SK-N-SH (cell line): ENCODE measurements at regions not wholly inside any gene's neighbourhood (a gene's known extent, or its start where the extent isn't known, plus 50 kb on each side); places are given as distances from the start of the nearest gene placed in this dataset.

Experiments used
- EZH2phosphoT487 ChIP-seq: fragments of 200-600 bp; sonication (generic); IDR thresholded peaks from 2 replicates; pipeline ENCODE4 v1.6.1; 2017; ENCODE audit warnings: low read depth, mixed run types, mild to moderate bottlenecking, antibody characterized with exemption, moderate library complexity, borderline replicate concordance
- GABPA ChIP-seq: IDR thresholded peaks from 2 replicates; pipeline ENCODE4 v1.4.0; 2012; ENCODE audit warnings: low read depth, mild to moderate bottlenecking
- SIN3A ChIP-seq: IDR thresholded peaks from 2 replicates; pipeline ENCODE4 v1.6.1; 2012; ENCODE audit warnings: low read depth, mild to moderate bottlenecking, low read length, moderate library complexity, borderline replicate concordance
- TCF12 ChIP-seq: IDR thresholded peaks from 2 replicates; pipeline ENCODE4 v1.4.0; 2012
- TF ChIP-seq, protein P1 (sequence below): IDR thresholded peaks from 2 replicates; pipeline ENCODE4 v1.4.0; 2012; ENCODE audit warnings: low read depth
- TF ChIP-seq, protein P2 (sequence below): IDR thresholded peaks from 2 replicates; pipeline ENCODE4 v1.4.0; 2012; ENCODE audit warnings: low read depth, borderline replicate concordance

DNA sequence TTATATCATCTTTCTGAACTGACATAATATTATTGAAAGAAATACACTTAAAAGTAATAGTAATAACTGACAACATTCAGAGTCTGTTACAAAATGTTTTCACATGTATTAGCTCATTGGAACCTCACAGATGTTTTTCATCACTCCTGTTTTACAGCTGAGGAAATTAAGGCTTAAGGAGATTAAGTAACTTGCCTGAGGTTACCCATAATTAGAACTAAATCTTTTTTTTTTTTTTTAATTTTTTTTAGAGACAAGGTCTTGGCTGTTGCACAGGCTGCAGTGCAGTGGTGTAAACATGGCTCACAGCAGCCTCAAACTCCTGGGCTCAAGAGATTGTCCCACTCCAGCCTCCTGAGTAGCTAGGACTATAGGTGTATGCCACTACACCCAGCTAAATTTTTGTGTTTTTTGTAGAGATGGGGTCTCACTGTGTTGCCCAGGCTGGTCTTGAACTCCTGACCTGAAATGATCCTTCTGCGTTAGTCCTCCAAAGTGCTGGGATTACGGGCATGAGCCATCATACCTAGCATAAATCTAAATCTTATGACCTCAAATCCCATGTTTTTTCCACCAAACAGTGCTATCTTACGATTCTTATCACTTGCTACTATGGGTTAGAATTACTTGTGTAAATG, 64.7 kb upstream of the MACF1 start:
- TF ChIP-seq EZH2phosphoT487 (no peak), SIN3A (no peak), TCF12 (no peak), GABPA (no peak)
- TF ChIP-seq, protein P1, sequence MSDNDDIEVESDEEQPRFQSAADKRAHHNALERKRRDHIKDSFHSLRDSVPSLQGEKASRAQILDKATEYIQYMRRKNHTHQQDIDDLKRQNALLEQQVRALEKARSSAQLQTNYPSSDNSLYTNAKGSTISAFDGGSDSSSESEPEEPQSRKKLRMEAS: no peak
- TF ChIP-seq, protein P2, sequence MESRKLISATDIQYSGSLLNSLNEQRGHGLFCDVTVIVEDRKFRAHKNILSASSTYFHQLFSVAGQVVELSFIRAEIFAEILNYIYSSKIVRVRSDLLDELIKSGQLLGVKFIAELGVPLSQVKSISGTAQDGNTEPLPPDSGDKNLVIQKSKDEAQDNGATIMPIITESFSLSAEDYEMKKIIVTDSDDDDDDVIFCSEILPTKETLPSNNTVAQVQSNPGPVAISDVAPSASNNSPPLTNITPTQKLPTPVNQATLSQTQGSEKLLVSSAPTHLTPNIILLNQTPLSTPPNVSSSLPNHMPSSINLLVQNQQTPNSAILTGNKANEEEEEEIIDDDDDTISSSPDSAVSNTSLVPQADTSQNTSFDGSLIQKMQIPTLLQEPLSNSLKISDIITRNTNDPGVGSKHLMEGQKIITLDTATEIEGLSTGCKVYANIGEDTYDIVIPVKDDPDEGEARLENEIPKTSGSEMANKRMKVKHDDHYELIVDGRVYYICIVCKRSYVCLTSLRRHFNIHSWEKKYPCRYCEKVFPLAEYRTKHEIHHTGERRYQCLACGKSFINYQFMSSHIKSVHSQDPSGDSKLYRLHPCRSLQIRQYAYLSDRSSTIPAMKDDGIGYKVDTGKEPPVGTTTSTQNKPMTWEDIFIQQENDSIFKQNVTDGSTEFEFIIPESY: no peak
